Keratinocyte (primary cell): ENCODE measurements at regions not wholly inside any gene's neighbourhood (a gene's known extent, or its start where the extent isn't known, plus 50 kb on each side); places are given as distances from the start of the nearest gene placed in this dataset.
A peak's percentile ranks its signal among the peaks of the same experiment; 100 is the strongest.

Source experiments
- DNase-seq: peaks from one replicate; pipeline ENCODE4 v3.0.0-alpha.2; 2011; ENCODE audit warnings: low read depth, missing footprints, low spot score
- FAIRE-seq: peaks from 2 replicates; lab custom pipeline; 2011; peaks lifted over from hg19 to GRCh38; lab: Jason Lieb, UNC
- H2AFZ ChIP-seq: 2 replicates; pipeline ENCODE4 v1.6.0; 2012; ENCODE audit warnings: low read length, control low read depth, inconsistent platforms; ENCODE audit not compliant: control insufficient read depth
- H3K27ac ChIP-seq: 2 replicates; pipeline ENCODE4 v1.5.1; 2011; ENCODE audit warnings: low read length; ENCODE audit not compliant: control insufficient read depth, insufficient read depth
- H3K27me3 ChIP-seq: 3 replicates; pipeline ENCODE4 v1.6.0; 2011; ENCODE audit warnings: low read length; ENCODE audit not compliant: control insufficient read depth, insufficient read depth; ENCODE audit errors: extremely low read depth
- H3K36me3 ChIP-seq, 2 experiments: 2 replicates in 1 of 2; 3 replicates in 1 of 2; pipeline ENCODE4 v1.5.1; 2011; ENCODE audit warnings: low read length in 2 of 2, mild to moderate bottlenecking in 1 of 2; ENCODE audit not compliant: control insufficient read depth in 2 of 2, insufficient read depth in 2 of 2; ENCODE audit errors: extremely low read depth in 1 of 2
- H3K4me1 ChIP-seq: 3 replicates; pipeline ENCODE4 v1.5.1; 2011; ENCODE audit warnings: low read length; ENCODE audit not compliant: control insufficient read depth, insufficient read depth; ENCODE audit errors: extremely low read depth
- H3K4me2 ChIP-seq: 3 replicates; pipeline ENCODE4 v1.6.0; 2011; ENCODE audit warnings: low read depth, low read length; ENCODE audit not compliant: control insufficient read depth, insufficient read depth; ENCODE audit errors: extremely low read depth
- H3K4me3 ChIP-seq, 3 experiments: fragments of 200-600 bp in 1 of 3; sonication (generic) in 1 of 3; 2 replicates in 2 of 3; 3 replicates in 1 of 3; pipeline ENCODE4 v1.5.1; 2011 to 2016; ENCODE audit warnings: low read length in 3 of 3, mild to moderate bottlenecking in 3 of 3, control low read depth in 2 of 3, inconsistent platforms in 1 of 3, low read depth in 1 of 3, mixed read lengths in 1 of 3, mixed run types in 1 of 3, moderate library complexity in 1 of 3; ENCODE audit not compliant: control insufficient read depth in 2 of 3, insufficient read depth in 2 of 3; ENCODE audit errors: extremely low read depth in 1 of 3
- H3K79me2 ChIP-seq: 2 replicates; pipeline ENCODE4 v1.6.0; 2012; ENCODE audit warnings: low read length; ENCODE audit not compliant: control insufficient read depth, insufficient read depth
- H3K9ac ChIP-seq: 3 replicates; pipeline ENCODE4 v1.6.0; 2011; ENCODE audit warnings: low read length; ENCODE audit not compliant: control insufficient read depth, insufficient read depth; ENCODE audit errors: extremely low read depth
- H3K9me1 ChIP-seq: 3 replicates; pipeline ENCODE4 v1.6.0; 2011; ENCODE audit warnings: low read length; ENCODE audit not compliant: control insufficient read depth, insufficient read depth; ENCODE audit errors: extremely low read depth
- H3K9me3 ChIP-seq: 2 replicates; pipeline ENCODE4 v1.5.1; 2012; ENCODE audit warnings: low read depth, low read length; ENCODE audit not compliant: control insufficient read depth
- H4K20me1 ChIP-seq: 3 replicates; pipeline ENCODE4 v1.6.0; 2011; ENCODE audit warnings: low read length; ENCODE audit not compliant: control insufficient read depth, insufficient read depth; ENCODE audit errors: extremely low read depth
- EZH2 ChIP-seq: IDR thresholded peaks from one replicate; pipeline ENCODE4 v1.6.1; 2012; ENCODE audit warnings: inconsistent platforms, mild to moderate bottlenecking, low read length, moderate library complexity
- dilution Hi-C: fragments of 300-500 bp; cut with MboI; formaldehyde crosslinking; loops from one replicate; pipeline ENCODE4 v1.7.0; 2020; ENCODE audit warnings: low sequenced_read_pairs; ENCODE audit not compliant: extremely low pct_ligation_motif_present
- TF ChIP-seq, protein P1 (sequence below), 3 experiments: IDR thresholded peaks in 1 of 3; conservative IDR thresholded peaks in 1 of 3; optimal IDR thresholded peaks in 1 of 3; 2 replicates in 2 of 3; 3 replicates in 1 of 3; pipeline versions ENCODE3 to v1.5.1; 2011; ENCODE audit warnings: low read length in 3 of 3, mild to moderate bottlenecking in 3 of 3, moderate library complexity in 2 of 3, control low read depth in 1 of 3, inconsistent platforms in 1 of 3; ENCODE audit not compliant: insufficient read depth in 2 of 3; ENCODE audit errors: extremely low read depth in 1 of 3

DNA sequence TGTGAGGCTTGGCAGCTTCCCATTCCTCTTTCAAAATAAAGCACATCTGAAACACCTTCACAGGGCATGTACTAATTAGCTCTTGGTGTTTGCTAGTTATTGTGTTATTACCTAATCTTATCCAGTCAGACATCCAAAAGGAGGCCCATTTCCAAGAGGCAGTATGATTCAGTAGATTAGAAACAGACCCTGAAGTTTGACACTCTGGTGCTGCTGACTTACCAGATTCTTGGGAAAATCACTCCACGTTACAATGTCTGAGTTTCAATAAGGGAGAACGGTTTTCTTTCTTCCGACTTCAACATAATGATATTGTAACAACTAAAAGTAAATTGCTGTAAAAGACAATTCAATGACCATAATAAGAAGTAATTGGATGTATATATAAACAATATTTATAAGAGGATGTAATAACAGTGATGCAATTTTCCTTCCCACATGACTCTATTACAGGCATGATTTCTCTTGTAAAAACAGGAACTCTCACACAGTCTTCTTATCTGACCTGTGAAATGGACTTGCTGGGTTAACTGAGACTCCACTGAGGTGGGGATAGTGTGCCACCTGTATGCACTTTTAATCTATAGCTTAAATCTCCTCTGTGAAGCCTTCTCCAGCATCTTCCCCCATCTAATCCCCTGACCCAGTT is 181.3 kb upstream of the ELL2 start:
- DNase-seq = no peak
- peaks cover 32% of the 10 kb centered on the region for H3K4me1 ChIP-seq

DNA sequence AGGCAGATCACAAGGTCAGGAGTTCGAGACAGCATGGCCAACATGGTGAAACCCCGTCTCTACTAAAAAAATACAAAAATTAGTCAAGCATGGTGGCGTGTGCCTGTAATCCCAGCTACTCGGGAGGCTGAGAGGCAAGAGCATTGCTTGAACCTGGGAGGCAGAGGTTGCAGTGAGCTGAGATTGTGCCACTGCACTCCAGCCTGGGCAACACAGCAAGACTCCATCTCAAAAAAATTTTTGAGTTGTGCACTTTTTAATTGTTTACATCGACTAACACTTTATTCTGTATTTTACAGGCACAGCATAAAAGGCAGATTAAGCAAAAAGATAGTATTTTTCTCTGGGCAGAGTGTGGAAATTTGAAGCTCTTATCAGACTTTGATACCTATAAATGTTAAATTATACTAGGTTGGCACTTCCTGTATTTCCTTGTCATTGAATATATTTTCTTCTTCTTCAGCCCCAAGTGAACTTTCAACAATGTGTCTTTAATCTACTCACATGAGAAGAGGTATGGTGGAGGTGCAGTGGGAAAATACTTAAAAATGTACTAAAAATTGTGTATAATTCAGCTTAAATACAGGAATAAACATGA is 180.6 kb upstream of the ELL2 start:
- Histone ChIP-seq H3K9me1 (no peaks in the 10 kb centered on the region), H2AFZ (no peak overlapping the region), H3K27ac (no peak overlapping the region), H3K9ac (no peak overlapping the region), H3K27me3 (no peaks in the 10 kb centered on the region), H3K79me2 (no peaks in the 10 kb centered on the region), H3K36me3 (peaks cover 0 to 2% of the 10 kb centered on the region in 2 experiments), H4K20me1 (no peaks in the 10 kb centered on the region), H3K4me3 (no peak overlapping the region), H3K4me2 (no peak overlapping the region), H3K9me3 (no peaks in the 10 kb centered on the region), H3K4me1 (peaks cover 30% of the 10 kb centered on the region)
- FAIRE-seq = no peak
- TF ChIP-seq, protein P1, sequence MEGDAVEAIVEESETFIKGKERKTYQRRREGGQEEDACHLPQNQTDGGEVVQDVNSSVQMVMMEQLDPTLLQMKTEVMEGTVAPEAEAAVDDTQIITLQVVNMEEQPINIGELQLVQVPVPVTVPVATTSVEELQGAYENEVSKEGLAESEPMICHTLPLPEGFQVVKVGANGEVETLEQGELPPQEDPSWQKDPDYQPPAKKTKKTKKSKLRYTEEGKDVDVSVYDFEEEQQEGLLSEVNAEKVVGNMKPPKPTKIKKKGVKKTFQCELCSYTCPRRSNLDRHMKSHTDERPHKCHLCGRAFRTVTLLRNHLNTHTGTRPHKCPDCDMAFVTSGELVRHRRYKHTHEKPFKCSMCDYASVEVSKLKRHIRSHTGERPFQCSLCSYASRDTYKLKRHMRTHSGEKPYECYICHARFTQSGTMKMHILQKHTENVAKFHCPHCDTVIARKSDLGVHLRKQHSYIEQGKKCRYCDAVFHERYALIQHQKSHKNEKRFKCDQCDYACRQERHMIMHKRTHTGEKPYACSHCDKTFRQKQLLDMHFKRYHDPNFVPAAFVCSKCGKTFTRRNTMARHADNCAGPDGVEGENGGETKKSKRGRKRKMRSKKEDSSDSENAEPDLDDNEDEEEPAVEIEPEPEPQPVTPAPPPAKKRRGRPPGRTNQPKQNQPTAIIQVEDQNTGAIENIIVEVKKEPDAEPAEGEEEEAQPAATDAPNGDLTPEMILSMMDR (optimal IDR thresholded peaks at IDR 0.05 in 1 of 3, IDR thresholded peaks at IDR 0.05 in 1 of 3, conservative IDR thresholded peaks at IDR 0.05 in 1 of 3; ENCODE audit: extremely low read depth in 1 of 3, insufficient read depth in 2 of 3, low read length in 3 of 3) = no peak
- no peak for TF ChIP-seq EZH2
- no peak for DNase-seq
- dilution Hi-C loops = no loop called here

More for the DNA sequence above, 181.3 kb upstream of the ELL2 start:
- Histone ChIP-seq H3K27me3 (no peaks in the 10 kb centered on the region), H3K79me2 (no peaks in the 10 kb centered on the region), H3K9me1 (no peaks in the 10 kb centered on the region), H3K9ac (no peak overlapping the region), H3K9me3 (no peaks in the 10 kb centered on the region), H3K4me3 (no peak overlapping the region), H2AFZ (no peak overlapping the region), H3K27ac (no peak overlapping the region), H4K20me1 (no peaks in the 10 kb centered on the region), H3K4me2 (no peak overlapping the region), H3K36me3 (peaks cover 0 to 2% of the 10 kb centered on the region in 2 experiments)
- no peak for TF ChIP-seq EZH2
- TF ChIP-seq, protein P1 (optimal IDR thresholded peaks at IDR 0.05 in 1 of 3, IDR thresholded peaks at IDR 0.05 in 1 of 3, conservative IDR thresholded peaks at IDR 0.05 in 1 of 3; ENCODE audit: extremely low read depth in 1 of 3, insufficient read depth in 2 of 3, low read length in 3 of 3) = no peak
- peak; percentile 32 for FAIRE-seq
- dilution Hi-C loops = no loop called here
